ENCODE measurements at regions not wholly inside any gene's neighbourhood (a gene's known extent, or its start where the extent isn't known, plus 50 kb on each side); places are given as distances from the start of the nearest gene placed in this dataset.

DNA sequence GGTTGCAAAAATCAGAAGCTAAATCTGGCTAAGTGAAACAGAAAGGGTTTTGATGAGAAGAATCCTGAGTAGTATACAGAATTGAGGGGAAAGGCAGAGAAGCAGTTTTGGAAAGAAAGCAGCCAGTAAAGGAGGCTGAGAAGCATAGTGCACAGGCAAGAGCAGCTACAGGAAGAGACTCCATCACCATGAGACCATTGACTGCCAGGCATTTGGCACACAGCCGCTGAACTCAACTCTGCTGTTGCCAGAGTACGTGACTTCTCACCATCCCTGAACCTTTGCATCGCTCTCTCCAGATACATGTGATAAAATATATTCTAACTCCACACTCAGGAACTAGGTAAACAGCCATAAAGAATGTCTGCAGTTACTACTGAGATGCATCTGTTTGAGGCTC is 128.3 kb upstream of the C1orf21 start:
- no peak for TF ChIP-seq CTCF (IDR thresholded peaks at IDR 0.05)
- TF ChIP-seq POLR2A (IDR thresholded peaks at IDR 0.05), result no peak
- TF ChIP-seq POLR2AphosphoS5 (IDR thresholded peaks at IDR 0.05), result no peak

All from prostate gland (tissue), 2 donors.